GM18498 (cell line): ENCODE measurements at regions not wholly inside any gene's neighbourhood (a gene's known extent, or its start where the extent isn't known, plus 50 kb on each side); places are given as distances from the start of the nearest gene placed in this dataset.
"Not testable (repeated sequence)": the region's sequence is repeated elsewhere in the genome, so short reads cannot be mapped to it uniquely, and the experiment has no call there.

Source experiments
- ATAC-seq: cut with Tn5 transposase; IDR thresholded peaks from one replicate; pipeline ENCODE4 v1.9.1; 2021; ENCODE audit warnings: mild to moderate bottlenecking, moderate library complexity; ENCODE audit not compliant: unreplicated experiment

GRCh38 chr2:167803449-167803988 lies 443.9 kb downstream of the STK39 start:
- no peak for ATAC-seq

GRCh38 chr2:167794554-167795255 lies 452.7 kb downstream of the STK39 start:
- ATAC-seq: no peak

- no peak for ATAC-seq
Measured at GRCh38 chr2:167793725-167794124, 453.7 kb downstream of the STK39 start.

GRCh38 chr2:167792126-167792525 lies 455.3 kb downstream of the STK39 start:
- ATAC-seq: no peak

- ATAC-seq: no peak
Measured at GRCh38 chr2:167790781-167791450, 456.5 kb downstream of the STK39 start.

GRCh38 chr2:167790189-167790588 lies 457.2 kb downstream of the STK39 start:
- ATAC-seq: no peak

- ATAC-seq: no peak
Measured at GRCh38 chr2:167787562-167787961, 459.8 kb downstream of the STK39 start.

- ATAC-seq: no peak
Measured at GRCh38 chr2:167787021-167787420, 460.4 kb downstream of the STK39 start.

GRCh38 chr2:167785606-167786216 lies 461.7 kb downstream of the STK39 start:
- no peak for ATAC-seq

GRCh38 chr2:167784084-167784425 lies 463.3 kb downstream of the STK39 start:
- ATAC-seq: no peak

- no peak for ATAC-seq
Measured at GRCh38 chr2:167783261-167784083, 463.9 kb downstream of the STK39 start.

GRCh38 chr2:167781629-167782028 lies 465.8 kb downstream of the STK39 start:
- ATAC-seq: not testable (repeated sequence)

GRCh38 chr2:167776359-167776758 lies 471.0 kb downstream of the STK39 start:
- no peak for ATAC-seq

- ATAC-seq: no peak
Measured at GRCh38 chr2:167771628-167772027, 475.8 kb downstream of the STK39 start.

GRCh38 chr2:167769020-167769419 lies 478.4 kb downstream of the STK39 start:
- ATAC-seq: no peak

- no peak for ATAC-seq
Measured at GRCh38 chr2:167767830-167768229, 479.6 kb downstream of the STK39 start.

GRCh38 chr2:167764772-167765341 lies 482.5 kb downstream of the STK39 start:
- ATAC-seq: no peak

GRCh38 chr2:167761465-167762136 lies 485.8 kb downstream of the STK39 start:
- no peak for ATAC-seq

- no peak for ATAC-seq
Measured at GRCh38 chr2:167759531-167759930, 487.9 kb downstream of the STK39 start.

- ATAC-seq: no peak
Measured at GRCh38 chr2:167758292-167758691, 489.1 kb downstream of the STK39 start.
